Superior temporal gyrus (tissue), 1 donor: ENCODE measurements at regions not wholly inside any gene's neighbourhood (a gene's known extent, or its start where the extent isn't known, plus 50 kb on each side); places are given as distances from the start of the nearest gene placed in this dataset.
"Not testable (repeated sequence)": the region's sequence is repeated elsewhere in the genome, so short reads cannot be mapped to it uniquely, and the experiment has no call there.

Experiments used
- DNase-seq: peaks from one replicate; pipeline ENCODE4 v3.0.0-alpha.2; 2016; ENCODE audit errors: extremely low spot score

DNA sequence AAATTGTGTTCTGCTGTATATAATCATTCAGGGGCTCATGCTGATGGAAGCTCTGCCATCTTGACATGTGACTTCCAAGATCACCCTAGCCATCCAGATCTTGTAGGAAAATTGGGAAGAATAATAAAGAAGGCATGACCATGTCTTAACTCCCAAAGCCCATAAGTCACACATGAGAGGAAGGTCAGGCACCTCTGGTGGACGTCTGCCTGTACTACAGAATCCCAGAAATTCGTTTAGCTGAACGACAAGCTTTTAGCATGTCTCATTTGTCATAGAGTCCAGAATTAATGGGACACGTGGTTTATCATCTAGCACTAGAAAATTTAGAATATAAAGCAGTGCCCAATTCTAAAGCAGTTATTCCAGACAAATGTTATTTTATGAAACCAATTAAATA lies 212.7 kb downstream of the CENPC start:
- DNase-seq = no peak

- no peak for DNase-seq
Observed at GRCh38 chr4:67328393-67328792, 216.9 kb downstream of the CENPC start.

GRCh38 chr4:67328018-67328278 lies 217.4 kb downstream of the CENPC start:
- no peak for DNase-seq

- DNase-seq = peak; percentile 94
Observed at GRCh38 chr4:67327245-67328017, 217.9 kb downstream of the CENPC start.

- no peak for DNase-seq
Observed at GRCh38 chr4:67325791-67326190, 219.5 kb downstream of the CENPC start.

DNA sequence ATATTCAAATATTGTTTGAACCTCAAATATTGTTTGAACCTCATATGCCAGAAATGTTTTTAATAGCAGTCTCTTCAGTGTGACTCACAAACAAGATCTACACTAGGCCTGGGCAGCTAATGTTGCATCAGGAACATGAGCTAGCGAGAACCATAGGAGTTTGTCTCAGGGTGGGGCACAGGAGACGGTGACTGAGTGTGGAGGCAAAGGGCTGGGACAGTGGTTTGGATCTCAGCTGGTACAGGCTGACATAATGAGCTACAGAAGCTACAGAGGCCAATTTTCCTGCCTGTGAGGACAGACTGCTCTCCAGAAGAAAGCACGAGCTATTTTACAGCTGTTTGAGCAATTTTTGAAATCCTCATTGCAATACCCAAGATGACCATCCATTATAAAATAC lies 224.7 kb downstream of the CENPC start:
- no peak for DNase-seq

DNA sequence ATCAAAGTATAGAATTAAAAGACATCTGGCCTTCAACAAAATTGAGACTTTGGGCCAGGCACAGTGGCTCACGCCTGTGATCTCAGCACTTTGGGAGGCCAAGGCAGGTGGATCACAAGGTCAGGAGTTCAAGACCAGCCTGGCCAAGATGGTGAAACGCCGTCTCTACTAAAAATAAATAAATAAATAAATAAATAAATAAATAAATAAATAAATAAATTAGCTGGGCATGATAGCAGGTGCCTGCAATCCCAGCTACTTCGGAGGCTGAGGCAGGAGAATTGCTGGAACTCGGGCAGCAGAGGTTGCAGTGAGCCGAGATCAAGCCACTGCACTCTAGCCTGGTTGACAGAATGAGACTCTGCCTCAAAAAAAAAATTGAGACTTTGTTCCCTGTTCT lies 225.7 kb downstream of the CENPC start:
- DNase-seq = not testable (repeated sequence)

DNA sequence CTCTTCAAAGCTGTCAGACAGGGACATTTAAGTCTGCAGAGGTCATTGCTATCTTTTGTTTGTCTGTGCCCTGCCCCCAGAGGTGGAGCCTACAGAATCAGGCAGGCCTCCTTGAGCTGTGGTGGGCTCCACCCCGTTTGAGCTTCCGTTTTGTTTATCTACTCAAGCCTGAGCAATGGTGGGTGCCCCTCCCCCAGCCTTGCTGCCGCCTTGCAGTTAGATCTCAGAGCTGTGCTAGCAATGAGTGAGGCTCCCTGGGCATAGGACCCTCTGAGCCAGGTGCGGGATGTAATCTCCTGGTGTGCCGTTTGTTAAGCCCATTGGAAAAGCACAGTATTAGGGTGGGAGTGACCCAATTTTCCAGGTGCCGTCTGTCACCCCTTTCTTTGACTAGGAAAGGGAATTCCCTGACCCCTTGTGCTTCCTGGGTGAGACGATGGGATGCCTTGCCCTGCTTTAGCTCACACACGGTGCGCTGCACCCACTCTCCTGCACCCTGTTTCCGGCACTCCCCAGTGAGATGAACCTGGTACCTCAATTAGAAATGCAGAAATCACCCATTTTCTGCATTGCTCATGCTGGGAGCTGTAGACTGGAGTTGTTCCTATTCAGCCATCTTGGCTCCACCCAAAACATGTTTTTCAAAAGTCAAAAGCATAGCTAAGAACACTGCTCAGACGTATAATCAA lies 244.7 kb downstream of the CENPC start:
- DNase-seq = not testable (repeated sequence)

DNA sequence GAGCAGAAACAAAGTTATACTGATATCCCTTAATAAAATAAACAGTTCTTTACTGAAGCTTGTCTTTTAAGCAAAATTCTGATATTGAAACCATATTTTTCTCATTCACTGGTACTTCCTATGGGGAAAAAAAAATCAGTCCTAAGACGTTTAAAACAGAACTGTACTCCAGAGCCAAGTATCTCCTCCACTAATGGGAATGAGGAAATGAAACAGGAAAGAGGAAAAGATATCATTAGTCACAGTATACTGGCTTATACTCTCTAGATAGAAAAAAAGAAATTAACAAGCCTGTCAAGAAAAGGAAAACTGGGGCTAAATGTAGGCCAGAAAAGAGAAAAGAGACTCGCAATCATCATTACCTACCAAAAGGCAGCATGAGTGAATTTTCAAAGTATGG lies 252.7 kb downstream of the CENPC start:
- DNase-seq = no peak

DNA sequence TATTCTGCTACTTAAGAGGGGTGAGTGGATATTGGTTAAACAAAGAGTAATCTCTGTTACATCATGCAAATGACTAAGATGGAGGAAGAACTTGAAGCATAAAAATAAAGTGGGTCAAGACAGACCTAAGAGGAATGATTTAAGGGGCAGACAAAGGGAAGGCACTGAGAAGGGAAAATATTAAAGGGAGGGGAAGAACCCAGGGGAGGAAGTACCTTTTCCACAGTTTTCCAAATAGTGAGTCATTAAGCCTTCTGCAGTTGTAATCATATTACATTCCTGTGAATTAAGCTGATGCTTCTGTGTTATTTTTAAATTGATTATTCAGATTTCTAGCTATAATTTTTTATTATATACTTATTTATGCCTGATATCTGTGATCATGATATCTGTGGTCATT lies 253.3 kb downstream of the CENPC start:
- DNase-seq = no peak

GRCh38 chr4:67291644-67292043 lies 253.7 kb downstream of the CENPC start:
- no peak for DNase-seq

GRCh38 chr4:67288964-67289363 lies 256.3 kb downstream of the CENPC start:
- DNase-seq = no peak

GRCh38 chr4:67286724-67287123 lies 258.6 kb downstream of the CENPC start:
- DNase-seq = no peak

GRCh38 chr4:67282749-67283148 lies 262.6 kb downstream of the CENPC start:
- DNase-seq = no peak

DNA sequence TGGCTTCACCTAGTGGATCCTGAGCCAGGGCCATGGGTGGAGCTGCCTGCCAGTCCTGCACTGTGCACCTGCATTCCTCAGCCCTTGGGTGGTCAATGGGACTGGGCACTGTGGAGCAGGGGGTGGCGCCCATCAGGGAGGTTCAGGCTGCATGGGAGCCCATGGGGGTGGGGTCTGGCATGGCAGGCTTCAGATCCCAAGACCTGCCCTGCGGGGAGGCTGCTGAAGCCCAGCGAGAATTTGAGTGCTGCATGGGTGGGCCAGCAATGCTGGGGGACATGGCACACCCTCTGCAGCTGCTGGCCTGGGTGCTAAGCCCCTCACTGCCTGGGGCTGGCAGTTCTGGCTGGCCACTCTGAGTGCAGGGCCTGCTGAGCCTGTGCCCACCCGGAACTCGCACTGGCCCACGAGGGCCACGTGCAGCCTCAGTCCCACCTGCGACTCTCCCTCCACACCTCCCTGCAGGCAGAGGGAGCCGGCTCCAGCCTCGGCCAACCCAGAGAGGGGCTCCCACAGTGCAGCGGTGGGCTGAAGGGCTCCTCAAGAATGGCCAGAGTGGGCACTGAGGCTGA lies 270.0 kb downstream of the CENPC start:
- no peak for DNase-seq

DNA sequence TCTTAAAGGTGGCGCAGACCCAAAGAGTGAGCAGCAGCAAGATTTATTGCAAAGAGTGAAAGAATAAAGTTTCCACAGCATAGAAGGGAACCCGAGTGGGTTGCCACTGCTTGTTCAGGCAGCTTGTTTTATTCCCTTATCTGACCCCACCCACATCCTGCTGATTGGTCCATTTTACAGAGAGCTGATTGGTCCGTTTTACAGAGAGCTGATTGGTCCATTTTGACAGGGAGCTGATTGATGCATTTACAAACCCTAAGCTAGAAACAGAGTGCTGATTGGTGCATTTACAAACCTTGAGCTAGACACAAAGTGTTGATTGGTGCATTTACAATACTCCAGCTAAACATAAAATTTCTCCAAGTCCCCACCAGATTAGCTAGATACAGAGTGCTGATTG lies 270.6 kb downstream of the CENPC start:
- not testable (repeated sequence) for DNase-seq

DNA sequence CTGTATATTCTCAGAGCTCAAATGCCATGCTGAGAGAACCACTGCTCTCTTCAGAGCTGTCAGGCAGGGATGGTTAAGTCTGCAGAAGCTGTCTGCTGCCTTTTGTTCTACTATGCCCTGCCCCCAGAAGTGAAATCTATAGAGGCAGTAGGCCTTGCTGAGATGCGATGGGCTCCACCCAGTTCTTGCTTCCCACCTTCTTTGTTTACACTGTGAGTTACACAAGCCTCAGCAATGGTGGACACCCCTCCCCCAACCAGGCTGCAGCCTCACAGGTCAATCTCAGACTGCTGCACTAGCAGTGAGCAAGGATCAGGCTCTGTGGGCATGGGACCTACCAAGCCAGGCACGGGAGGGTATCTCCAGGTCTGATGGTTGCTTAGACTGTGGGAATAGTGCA lies 271.6 kb downstream of the CENPC start:
- no peak for DNase-seq

DNA sequence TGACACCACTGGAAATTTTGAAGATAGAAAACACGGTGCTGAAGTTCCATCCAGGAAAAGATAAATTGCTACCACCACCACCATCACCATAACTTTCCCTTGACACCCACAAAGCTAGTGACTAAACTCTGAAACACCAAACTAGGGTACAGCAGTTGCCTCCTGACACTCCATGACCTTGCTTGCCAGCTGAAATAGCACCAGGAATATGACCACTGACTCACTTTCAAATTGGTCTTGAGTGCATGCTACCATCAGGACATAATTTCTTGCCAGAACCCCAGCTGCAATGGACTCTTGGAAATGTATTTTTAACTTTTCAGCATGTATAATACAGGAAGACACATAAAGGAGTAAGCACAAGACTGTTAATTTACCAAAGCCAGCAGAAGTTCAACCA lies 283.3 kb downstream of the CENPC start:
- DNase-seq = no peak

DNA sequence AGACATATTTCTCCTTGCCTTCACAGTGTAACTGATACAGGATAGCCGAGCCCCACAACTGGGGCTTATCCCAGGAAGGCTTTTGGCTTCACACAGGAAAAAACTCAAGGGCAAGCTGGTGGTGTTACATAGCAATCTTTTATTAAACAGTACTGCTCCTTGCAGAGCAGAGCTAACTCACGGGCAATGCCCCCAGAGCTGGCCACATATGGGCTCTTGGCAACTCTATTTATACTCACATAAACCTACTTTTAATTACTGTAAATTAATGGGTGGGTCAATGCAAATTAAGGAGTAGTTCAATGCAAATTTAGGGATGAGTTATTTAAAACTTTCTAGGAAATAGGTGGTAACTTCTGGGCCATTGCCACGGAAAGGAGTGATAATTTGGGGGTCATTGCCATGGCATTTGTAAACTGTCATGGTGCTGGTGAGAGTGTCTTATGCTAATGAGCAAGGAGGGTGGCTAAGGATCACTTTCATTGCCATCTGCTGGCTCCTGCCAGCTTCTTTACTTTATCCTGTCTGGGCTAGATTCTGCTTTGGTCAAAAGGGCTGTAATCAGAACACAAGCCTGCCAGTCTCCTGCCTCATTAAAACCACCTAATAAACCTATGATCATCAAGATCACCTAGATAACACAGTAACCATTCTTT lies 288.8 kb downstream of the CENPC start:
- DNase-seq = no peak

DNA sequence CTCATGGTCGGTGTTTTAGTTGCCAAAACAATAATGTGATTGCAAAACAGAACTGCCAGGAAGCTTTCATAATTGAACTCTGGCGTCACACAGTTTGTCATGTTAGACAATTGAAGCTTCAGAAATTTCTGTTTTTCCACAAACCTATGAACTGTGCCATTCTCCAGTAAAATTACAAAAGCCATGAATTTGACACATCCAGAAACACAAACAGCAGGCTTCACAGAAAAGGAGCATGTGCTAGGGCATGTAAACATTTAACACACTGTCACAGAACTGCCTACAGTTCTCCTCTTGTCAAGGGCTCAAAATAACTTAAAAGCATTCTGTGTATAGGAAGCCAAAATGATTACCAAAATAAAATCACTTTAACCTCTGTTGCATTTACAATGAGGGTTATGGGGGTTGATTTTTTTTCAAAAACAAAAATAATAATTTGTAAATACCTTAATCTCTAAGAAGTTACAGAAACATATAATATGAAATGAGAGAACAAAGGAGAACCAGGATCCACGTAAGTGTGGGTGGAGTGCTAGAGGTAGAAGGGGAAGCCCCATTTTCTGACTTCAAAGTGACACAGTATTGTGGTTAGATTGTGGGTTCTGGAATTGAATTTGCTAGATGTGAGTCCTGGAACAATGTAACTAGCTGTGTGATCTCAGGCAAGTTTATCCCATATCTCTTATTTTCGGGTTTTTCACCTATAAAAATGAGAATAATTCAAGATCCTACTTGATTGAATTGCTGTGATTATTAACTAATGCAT lies 295.0 kb downstream of the CENPC start:
- DNase-seq = no peak

DNA sequence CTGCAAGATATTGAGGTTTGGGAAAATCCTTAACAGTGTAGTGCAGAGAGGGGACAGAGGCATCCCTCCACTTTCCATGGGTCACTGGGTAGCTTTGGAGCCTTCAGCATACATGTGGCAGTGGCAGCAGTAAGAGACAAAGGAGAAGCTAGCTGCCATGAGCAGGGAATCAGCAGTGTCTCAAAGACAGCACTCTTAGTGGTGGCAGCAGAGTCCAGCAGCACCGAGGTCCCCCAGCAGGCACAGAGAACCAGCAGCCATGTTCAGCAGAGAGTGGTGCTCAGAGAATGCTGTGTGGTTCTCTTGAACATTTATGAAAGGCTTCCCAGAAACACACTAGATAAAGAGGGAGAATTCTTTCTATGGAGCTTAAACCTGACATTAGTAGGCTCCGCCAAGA lies 308.5 kb downstream of the CENPC start:
- DNase-seq = no peak

GRCh38 chr4:67236318-67236717 lies 309.0 kb downstream of the CENPC start:
- DNase-seq = no peak
